C4-2B (cell line): ENCODE measurements at regions not wholly inside any gene's neighbourhood (a gene's known extent, or its start where the extent isn't known, plus 50 kb on each side); places are given as distances from the start of the nearest gene placed in this dataset.

Source experiments
- CTCF ChIP-seq: fragments of 450-650 bp; conservative IDR thresholded peaks from 2 replicates; pipeline ENCODE4 v1.5.1; 2017; ENCODE audit warnings: mild to moderate bottlenecking
- ZFX ChIP-seq: fragments of 450-650 bp; IDR thresholded peaks from 2 replicates; pipeline ENCODE4 v1.6.1; 2017

GRCh38 chr20:54382419-54382818, 93.0 kb upstream of the DOK5 start:
- no peak for TF ChIP-seq CTCF
- TF ChIP-seq ZFX = no peak
